H1 (cell line): ENCODE measurements at regions not wholly inside any gene's neighbourhood (a gene's known extent, or its start where the extent isn't known, plus 50 kb on each side); places are given as distances from the start of the nearest gene placed in this dataset.

ENCODE experiments used
- CTCF ChIA-PET: fragments of 300-600 bp; sonication (Branson Sonifier 250); formaldehyde crosslinking; loops from one replicate; lab custom pipeline; 2021; ENCODE audit not compliant: partially characterized antibody; lab: Charles Lee
- POLR2A ChIA-PET: fragments of 300-600 bp; sonication (Branson Sonifier 250); formaldehyde crosslinking; loops from one replicate; lab custom pipeline; 2021; ENCODE audit warnings: inconsistent platforms; ENCODE audit not compliant: partially characterized antibody; lab: Charles Lee
- DNase-seq, 2 experiments: peaks; one replicate each; pipeline versions ENCODE4 v3.0.0 to v3.0.0-alpha.2; 2010 to 2022; ENCODE audit warnings: low spot score in 2 of 2, low read depth in 1 of 2, mixed read lengths in 1 of 2
- FAIRE-seq: peaks from 2 replicates; lab custom pipeline; 2011; peaks lifted over from hg19 to GRCh38; lab: Jason Lieb, UNC
- H2AFZ ChIP-seq: 2 replicates; pipeline ENCODE4 v1.8.1; 2012; ENCODE audit warnings: low read length, inconsistent platforms
- H2AK5ac ChIP-seq: 2 replicates; pipeline ENCODE4 v1.6.1; 2013; ENCODE audit warnings: low read depth, low read length
- H2BK120ac ChIP-seq: replicated peaks from 2 replicates; pipeline ENCODE3; 2013; ENCODE audit warnings: low read depth, low read length, inconsistent platforms
- H2BK12ac ChIP-seq: 2 replicates; pipeline ENCODE4 v1.6.1; 2013; ENCODE audit warnings: low read depth, low read length
- H2BK15ac ChIP-seq: 2 replicates; pipeline ENCODE4 v1.6.1; 2013; ENCODE audit warnings: low read length
- H2BK20ac ChIP-seq: 2 replicates; pipeline ENCODE4 v1.6.1; 2013; ENCODE audit warnings: low read length
- H2BK5ac ChIP-seq: 2 replicates; pipeline ENCODE4 v1.6.1; 2013; ENCODE audit warnings: low read depth, low read length
- H3K14ac ChIP-seq: 2 replicates; pipeline ENCODE4 v1.6.1; 2013; ENCODE audit warnings: inconsistent platforms; ENCODE audit not compliant: insufficient read length
- H3K18ac ChIP-seq: 2 replicates; pipeline ENCODE4 v1.6.1; 2013; ENCODE audit warnings: low read length; ENCODE audit errors: extremely low read depth
- H3K23ac ChIP-seq: 2 replicates; pipeline ENCODE4 v1.6.1; 2013; ENCODE audit warnings: inconsistent platforms; ENCODE audit not compliant: insufficient read length
- H3K23me2 ChIP-seq: 2 replicates; pipeline ENCODE4 v1.6.1; 2013; ENCODE audit warnings: low read depth, low read length
- H3K27ac ChIP-seq: 2 replicates; pipeline ENCODE4 v1.6.1; 2011; ENCODE audit warnings: low read depth, low read length, inconsistent platforms
- H3K27me3 ChIP-seq, 4 experiments: replicated peaks in 1 of 4; 1 replicate in 1 of 4; 2 replicates in 3 of 4; pipeline versions ENCODE4 v1.6.1 to v1.8.1; 2011 to 2013; ENCODE audit warnings: low read length in 3 of 4, mild to moderate bottlenecking in 3 of 4, inconsistent platforms in 2 of 4, mixed read lengths in 2 of 4, moderate library complexity in 1 of 4; ENCODE audit not compliant: control insufficient read depth in 3 of 4, insufficient read depth in 3 of 4; ENCODE audit errors: extremely low read depth in 1 of 4
- H3K36me3 ChIP-seq, 4 experiments: 2 replicates each; pipeline versions ENCODE4 v1.6.1 to v1.8.1; 2011 to 2013; ENCODE audit warnings: mild to moderate bottlenecking in 4 of 4, low read length in 3 of 4, moderate library complexity in 2 of 4, control low read depth in 1 of 4, inconsistent platforms in 1 of 4; ENCODE audit not compliant: insufficient read depth in 4 of 4, control insufficient read depth in 2 of 4
- H3K4ac ChIP-seq: replicated peaks from 2 replicates; pipeline ENCODE3; 2013; ENCODE audit warnings: low read length, low read depth, mixed read lengths, inconsistent platforms; ENCODE audit not compliant: insufficient read length
- H3K4me1 ChIP-seq, 4 experiments: replicated peaks in 1 of 4; 1 replicate in 1 of 4; 2 replicates in 3 of 4; pipeline versions ENCODE4 v1.6.1 to v1.8.1; 2011 to 2013; ENCODE audit warnings: low read length in 3 of 4, inconsistent platforms in 2 of 4, mixed read lengths in 1 of 4; ENCODE audit not compliant: insufficient read depth in 4 of 4, control insufficient read depth in 3 of 4
- H3K4me2 ChIP-seq, 2 experiments: 2 replicates each; pipeline versions ENCODE4 v1.6.1 to v1.8.1; 2011 to 2013; ENCODE audit warnings: low read depth in 2 of 2, low read length in 2 of 2, control low read depth in 1 of 2, inconsistent platforms in 1 of 2, mild to moderate bottlenecking in 1 of 2; ENCODE audit not compliant: insufficient read depth in 1 of 2
- H3K4me3 ChIP-seq, 4 experiments: fragments of 200-600, 300-600 bp in 1 of 4; sonication (generic), shearing (Covaris generic), sonication (Bioruptor Twin) in 1 of 4; 2 replicates each; pipeline versions ENCODE4 v1.5.1 to v1.8.1; 2011 to 2016; ENCODE audit warnings: low read length in 4 of 4, low read depth in 3 of 4, control low read depth in 2 of 4, inconsistent platforms in 2 of 4, mild to moderate bottlenecking in 2 of 4, mixed read lengths in 1 of 4, moderate library complexity in 1 of 4; ENCODE audit not compliant: insufficient read depth in 2 of 4; ENCODE audit errors: extremely low read depth in 1 of 4
- H3K56ac ChIP-seq: replicated peaks from 2 replicates; pipeline ENCODE3; 2013; ENCODE audit warnings: low read depth, mild to moderate bottlenecking, mixed read lengths, low read length, inconsistent platforms; ENCODE audit not compliant: insufficient read length
- H3K79me1 ChIP-seq: 2 replicates; pipeline ENCODE4 v1.6.1; 2013; ENCODE audit warnings: low read depth, low read length, control low read depth
- H3K79me2 ChIP-seq, 2 experiments: 2 replicates each; pipeline versions ENCODE4 v1.6.1 to v1.8.1; 2012 to 2013; ENCODE audit warnings: low read length in 2 of 2, mild to moderate bottlenecking in 2 of 2, inconsistent platforms in 1 of 2; ENCODE audit not compliant: insufficient read depth in 2 of 2, control insufficient read depth in 1 of 2
- H3K9ac ChIP-seq, 4 experiments: replicated peaks in 1 of 4; 1 replicate in 1 of 4; 2 replicates in 3 of 4; pipeline versions ENCODE4 v1.6.1 to v1.8.1; 2011 to 2013; ENCODE audit warnings: low read depth in 3 of 4, low read length in 3 of 4, control low read depth in 2 of 4, mild to moderate bottlenecking in 2 of 4, moderate library complexity in 2 of 4, inconsistent platforms in 1 of 4; ENCODE audit errors: extremely low read depth in 1 of 4
- H3K9me3 ChIP-seq, 2 experiments: 2 replicates each; pipeline versions ENCODE4 v1.6.1 to v1.8.1; 2012 to 2013; ENCODE audit warnings: mild to moderate bottlenecking in 2 of 2, moderate library complexity in 2 of 2, control low read depth in 1 of 2, inconsistent platforms in 1 of 2, low read depth in 1 of 2, low read length in 1 of 2, mixed read lengths in 1 of 2; ENCODE audit not compliant: insufficient read depth in 2 of 2
- H4K20me1 ChIP-seq, 2 experiments: replicated peaks in 1 of 2; 2 replicates each; pipeline versions ENCODE3 to v1.8.1; 2011 to 2013; ENCODE audit warnings: inconsistent platforms in 2 of 2, low read length in 2 of 2, mild to moderate bottlenecking in 1 of 2; ENCODE audit not compliant: insufficient read depth in 2 of 2, control insufficient read depth in 1 of 2
- H4K5ac ChIP-seq: 2 replicates; pipeline ENCODE4 v1.6.1; 2013; ENCODE audit warnings: low read length, low read depth, mixed read lengths, inconsistent platforms; ENCODE audit not compliant: insufficient read length
- H4K8ac ChIP-seq: 2 replicates; pipeline ENCODE4 v1.8.0; 2013; ENCODE audit warnings: mild to moderate bottlenecking, moderate library complexity, low read length, inconsistent platforms; ENCODE audit not compliant: insufficient read depth; ENCODE audit errors: extremely low read depth
- H4K91ac ChIP-seq: replicated peaks from 2 replicates; pipeline ENCODE3; 2013; ENCODE audit warnings: low read length, mixed read lengths, inconsistent platforms; ENCODE audit not compliant: insufficient read length
- GTF2F1 ChIP-seq: IDR thresholded peaks from 2 replicates; pipeline ENCODE4 v1.6.1; 2012; ENCODE audit warnings: low read depth, low read length, improper control_type of control experiment, borderline replicate concordance
- SIRT6 ChIP-seq: IDR thresholded peaks from one replicate; pipeline ENCODE4 v1.7.1; 2012; ENCODE audit warnings: low read length, inconsistent platforms
- SUZ12 ChIP-seq: fragments of 200-600 bp; sonication (generic); IDR thresholded peaks from 2 replicates; pipeline ENCODE4 v1.6.1; 2012; ENCODE audit warnings: mild to moderate bottlenecking, inconsistent platforms, low read length, moderate library complexity, mixed read lengths
- WGBS, 2 experiments: shearing (Covaris generic) in 1 of 2; methylation state at CpG; one replicate each; pipeline versions ENCODE4 v1.1.6 to v1.1.7; 2013 to 2015; ENCODE audit warnings: low lambda C conversion rate in 2 of 2, mixed read lengths in 2 of 2, inconsistent platforms in 1 of 2, low coverage in 1 of 2, missing lambda C conversion rate in 1 of 2; ENCODE audit not compliant: insufficient replicate concordance in 2 of 2, insufficient coverage in 1 of 2, insufficient read length in 1 of 2; ENCODE audit errors: extremely low coverage in 1 of 2, missing lambda C conversion rate in 1 of 2; 5-methylcytosine and 5-hydroxymethylcytosine counted together

DNA sequence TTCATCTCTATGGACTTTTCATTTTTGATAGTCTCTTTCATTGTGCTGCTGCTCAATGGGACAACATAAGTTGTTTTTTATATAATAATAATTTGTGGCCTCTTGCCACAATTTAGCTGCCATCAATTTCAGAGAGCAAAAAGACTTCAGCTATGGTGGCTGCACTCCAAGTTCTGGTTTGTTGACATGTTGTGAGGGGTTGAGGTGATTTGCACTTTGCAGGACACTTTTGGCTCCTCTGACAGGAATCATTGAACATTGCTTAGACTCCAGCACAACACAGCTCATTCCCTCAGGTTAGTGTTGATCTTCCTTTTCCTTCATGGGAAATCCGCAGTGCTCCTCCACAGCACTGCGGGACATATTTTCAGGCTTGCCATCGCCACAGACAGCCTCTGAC, 725.4 kb upstream of the TSPY4 start:
- Histone ChIP-seq H3K23me2 (no peaks in the 10 kb centered on the region), H3K56ac (no peak overlapping the region), H3K79me1 (no peaks in the 10 kb centered on the region), H3K27ac (no peak overlapping the region), H2BK5ac (no peak overlapping the region), H3K4ac (no peak overlapping the region), H4K5ac (no peak overlapping the region), H4K91ac (no peak overlapping the region), H2BK20ac (no peak overlapping the region), H3K9ac (no peak overlapping the region), H3K36me3 (no peaks in the 10 kb centered on the region), H3K18ac (no peak overlapping the region), H4K8ac (no peak overlapping the region), H3K4me1 (no peaks in the 10 kb centered on the region), H3K14ac (no peak overlapping the region), H3K27me3 (no peaks in the 10 kb centered on the region), H4K20me1 (no peaks in the 10 kb centered on the region), H3K4me2 (no peak overlapping the region), H3K9me3 (peaks cover 11 to 64% of the 10 kb centered on the region in 2 experiments; a peak in 3 of 4 replicates), H2BK12ac (no peak overlapping the region), H3K23ac (no peak overlapping the region), H3K4me3 (no peak overlapping the region), H2AK5ac (no peak overlapping the region), H2AFZ (no peak overlapping the region), H2BK15ac (no peak overlapping the region), H2BK120ac (no peak overlapping the region), H3K79me2 (no peaks in the 10 kb centered on the region)
- TF ChIP-seq SIRT6 = no peak
- no peak for TF ChIP-seq SUZ12
- no peak for TF ChIP-seq GTF2F1
- 78% methylated on average over 3 of the region's 3 CpGs; no CpG with 5 or more reads in 1 of the 2 experiments for WGBS, 2 experiments
- POLR2A ChIA-PET = no interaction called here
- DNase-seq (no peak), FAIRE-seq (no peak)
- CTCF ChIA-PET = no interaction called here
